ENCODE measurements at regions not wholly inside any gene's neighbourhood (a gene's known extent, or its start where the extent isn't known, plus 50 kb on each side); places are given as distances from the start of the nearest gene placed in this dataset.

DNA sequence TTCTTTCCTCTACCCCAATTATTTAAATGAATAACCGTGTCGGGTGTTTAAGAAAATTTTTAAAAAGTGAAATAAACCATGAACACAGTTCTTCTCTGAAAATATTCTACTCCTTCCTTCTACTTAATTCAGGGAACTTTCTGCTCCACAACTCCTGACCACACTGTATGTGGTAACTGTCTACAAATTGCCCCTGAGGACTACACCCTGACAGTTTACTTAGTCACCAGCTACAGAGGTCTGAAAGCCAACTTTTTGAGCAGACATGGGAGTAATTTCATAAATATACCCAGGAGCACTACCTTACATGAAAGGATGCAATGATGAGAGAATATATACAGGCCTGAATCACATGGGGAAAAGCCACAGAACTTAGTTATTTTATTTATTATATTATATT is 523.2 kb upstream of the SORCS1 start:
- Histone ChIP-seq H3K27me3 (ENCODE audit: control insufficient read depth, insufficient read depth, low read length) (no peaks in the 10 kb centered on the region), H3K36me3 (ENCODE audit: control insufficient read depth, insufficient read depth, low read length) (no peaks in the 10 kb centered on the region), H3K4me3 (ENCODE audit: low read depth, low read length) (no peak overlapping the region)
- DNase-seq (ENCODE audit: low read depth) = no peak
- TF ChIP-seq, protein P1, sequence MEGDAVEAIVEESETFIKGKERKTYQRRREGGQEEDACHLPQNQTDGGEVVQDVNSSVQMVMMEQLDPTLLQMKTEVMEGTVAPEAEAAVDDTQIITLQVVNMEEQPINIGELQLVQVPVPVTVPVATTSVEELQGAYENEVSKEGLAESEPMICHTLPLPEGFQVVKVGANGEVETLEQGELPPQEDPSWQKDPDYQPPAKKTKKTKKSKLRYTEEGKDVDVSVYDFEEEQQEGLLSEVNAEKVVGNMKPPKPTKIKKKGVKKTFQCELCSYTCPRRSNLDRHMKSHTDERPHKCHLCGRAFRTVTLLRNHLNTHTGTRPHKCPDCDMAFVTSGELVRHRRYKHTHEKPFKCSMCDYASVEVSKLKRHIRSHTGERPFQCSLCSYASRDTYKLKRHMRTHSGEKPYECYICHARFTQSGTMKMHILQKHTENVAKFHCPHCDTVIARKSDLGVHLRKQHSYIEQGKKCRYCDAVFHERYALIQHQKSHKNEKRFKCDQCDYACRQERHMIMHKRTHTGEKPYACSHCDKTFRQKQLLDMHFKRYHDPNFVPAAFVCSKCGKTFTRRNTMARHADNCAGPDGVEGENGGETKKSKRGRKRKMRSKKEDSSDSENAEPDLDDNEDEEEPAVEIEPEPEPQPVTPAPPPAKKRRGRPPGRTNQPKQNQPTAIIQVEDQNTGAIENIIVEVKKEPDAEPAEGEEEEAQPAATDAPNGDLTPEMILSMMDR (IDR thresholded peaks at IDR 0.05; ENCODE audit: insufficient read depth, low read length, poor library complexity, severe bottlenecking) = no peak

DNA sequence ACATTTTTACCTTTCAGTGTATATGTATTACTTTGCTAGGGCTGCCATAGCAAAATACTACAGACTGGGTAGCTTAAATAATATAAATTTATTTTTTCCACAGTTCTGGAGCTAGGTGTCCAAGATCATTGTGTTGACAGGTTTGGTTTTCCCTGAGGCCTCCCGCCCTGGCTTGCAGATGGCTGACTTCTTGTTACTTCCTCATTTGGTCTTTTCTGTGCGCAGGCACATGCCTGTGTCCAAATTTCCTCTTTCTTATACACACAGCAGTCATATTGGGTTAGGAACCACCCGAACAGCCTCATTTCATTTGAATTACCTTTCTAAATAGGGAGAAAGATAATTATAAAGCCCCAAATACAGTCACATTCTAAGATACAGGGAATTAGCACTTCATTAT is 521.6 kb upstream of the SORCS1 start:
- Histone ChIP-seq H3K4me3 (ENCODE audit: low read depth, low read length) (no peak overlapping the region), H3K27me3 (ENCODE audit: control insufficient read depth, insufficient read depth, low read length) (no peaks in the 10 kb centered on the region), H3K36me3 (ENCODE audit: control insufficient read depth, insufficient read depth, low read length) (no peaks in the 10 kb centered on the region)
- TF ChIP-seq, protein P1 (IDR thresholded peaks at IDR 0.05; ENCODE audit: insufficient read depth, low read length, poor library complexity, severe bottlenecking) = no peak
- no peak for DNase-seq (ENCODE audit: low read depth)

DNA sequence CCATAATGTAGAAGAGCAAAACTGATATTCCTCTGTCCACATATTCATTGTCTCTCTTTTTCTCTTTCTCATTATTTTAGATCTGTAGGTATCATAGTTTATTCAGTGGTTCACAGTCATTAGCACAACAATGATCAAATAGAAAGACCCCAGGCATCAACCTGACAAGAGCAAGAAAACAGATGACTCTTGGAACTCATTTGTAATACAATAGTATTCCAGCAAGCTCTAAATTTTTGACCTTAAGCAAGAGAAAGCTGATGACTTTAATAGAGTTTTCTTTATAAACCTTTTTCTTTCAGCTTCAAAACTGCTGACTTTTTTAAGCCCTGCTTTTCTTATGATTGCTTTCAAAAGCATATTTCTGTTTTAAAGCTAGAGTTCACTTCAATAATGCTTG is 507.5 kb upstream of the SORCS1 start:
- H3K27me3 ChIP-seq (ENCODE audit: control insufficient read depth, insufficient read depth, low read length) = no peaks in the 10 kb centered on the region
- TF ChIP-seq, protein P1 (IDR thresholded peaks at IDR 0.05; ENCODE audit: insufficient read depth, low read length, poor library complexity, severe bottlenecking) = no peak
- DNase-seq (ENCODE audit: low read depth) = no peak
- H3K36me3 ChIP-seq (ENCODE audit: control insufficient read depth, insufficient read depth, low read length) = no peaks in the 10 kb centered on the region
- H3K4me3 ChIP-seq (ENCODE audit: low read depth, low read length) = no peak overlapping the region

DNA sequence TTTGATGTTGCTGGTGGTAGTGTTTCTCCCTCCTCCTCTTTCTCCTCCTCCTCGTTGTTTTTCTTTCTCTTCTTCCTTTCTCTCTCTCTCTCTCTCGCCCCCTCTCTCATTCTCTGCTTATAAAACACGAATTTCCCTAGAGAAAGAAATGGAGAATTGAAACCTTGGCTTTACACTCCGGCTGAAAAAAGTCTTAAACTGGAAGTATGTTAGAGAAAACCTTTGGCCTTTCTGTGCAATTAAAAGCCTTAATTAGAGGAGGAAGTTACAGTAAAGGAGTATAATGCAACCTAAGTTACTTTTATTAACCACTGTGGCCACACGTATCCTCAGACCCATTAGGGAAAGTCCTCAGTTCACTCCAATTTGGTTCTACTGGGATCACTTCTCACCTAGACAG is 501.7 kb upstream of the SORCS1 start:
- no peak for DNase-seq (ENCODE audit: low read depth)
- Histone ChIP-seq H3K27me3 (ENCODE audit: control insufficient read depth, insufficient read depth, low read length) (no peaks in the 10 kb centered on the region), H3K36me3 (ENCODE audit: control insufficient read depth, insufficient read depth, low read length) (no peaks in the 10 kb centered on the region), H3K4me3 (ENCODE audit: low read depth, low read length) (no peak overlapping the region)
- TF ChIP-seq, protein P1 (IDR thresholded peaks at IDR 0.05; ENCODE audit: insufficient read depth, low read length, poor library complexity, severe bottlenecking) = no peak

DNA sequence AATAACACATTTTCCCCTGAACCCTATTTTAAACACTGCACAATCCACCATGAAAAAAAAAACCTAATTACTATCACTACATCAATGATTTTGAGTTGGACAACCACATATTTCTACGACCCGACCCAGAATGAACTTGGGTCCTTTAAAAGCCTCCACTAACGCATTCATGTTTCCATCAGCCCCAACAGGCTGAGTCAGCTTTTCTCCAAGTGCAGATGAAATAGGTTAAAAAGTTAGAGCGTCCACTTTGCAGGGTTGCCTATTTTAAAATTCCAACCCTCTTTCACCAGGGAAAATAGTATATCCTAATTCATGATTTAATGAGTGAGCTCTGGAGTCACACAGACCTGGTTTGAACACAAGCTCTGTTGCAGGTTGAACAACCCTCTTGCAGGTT is 501.0 kb upstream of the SORCS1 start:
- TF ChIP-seq, protein P1 (IDR thresholded peaks at IDR 0.05; ENCODE audit: insufficient read depth, low read length, poor library complexity, severe bottlenecking) = no peak
- Histone ChIP-seq H3K4me3 (ENCODE audit: low read depth, low read length) (no peak overlapping the region), H3K27me3 (ENCODE audit: control insufficient read depth, insufficient read depth, low read length) (no peaks in the 10 kb centered on the region), H3K36me3 (ENCODE audit: control insufficient read depth, insufficient read depth, low read length) (no peaks in the 10 kb centered on the region)
- DNase-seq (ENCODE audit: low read depth) = no peak

DNA sequence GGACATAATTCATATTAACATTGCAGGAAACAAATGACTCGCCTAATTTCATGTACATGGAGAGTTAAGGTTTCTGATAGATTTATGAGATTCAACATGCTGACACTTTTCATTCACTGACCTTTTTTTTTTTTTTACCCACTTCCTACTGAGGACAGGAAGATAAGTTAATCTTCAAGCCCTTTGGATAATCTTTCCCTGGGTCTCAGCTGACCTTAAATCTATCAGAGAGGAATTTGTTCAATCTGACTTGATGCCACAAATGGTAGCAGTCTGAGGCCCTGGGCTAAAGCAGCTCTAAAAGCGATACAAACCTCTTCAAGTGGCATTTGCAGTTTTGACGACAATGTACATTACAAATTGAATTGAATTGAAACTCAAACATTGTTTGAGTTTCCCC is 493.3 kb upstream of the SORCS1 start:
- no peak for DNase-seq (ENCODE audit: low read depth)
- Histone ChIP-seq H3K27me3 (ENCODE audit: control insufficient read depth, insufficient read depth, low read length) (no peaks in the 10 kb centered on the region), H3K36me3 (ENCODE audit: control insufficient read depth, insufficient read depth, low read length) (no peaks in the 10 kb centered on the region), H3K4me3 (ENCODE audit: low read depth, low read length) (no peak overlapping the region)
- TF ChIP-seq, protein P1 (IDR thresholded peaks at IDR 0.05; ENCODE audit: insufficient read depth, low read length, poor library complexity, severe bottlenecking) = no peak
